Tibial nerve (tissue), 3 donors: ENCODE measurements at regions not wholly inside any gene's neighbourhood (a gene's known extent, or its start where the extent isn't known, plus 50 kb on each side); places are given as distances from the start of the nearest gene placed in this dataset.

Source experiments
- CTCF ChIP-seq, 5 experiments: fragments of 200-600 bp in 3 of 5; fragments of 450-650 bp in 2 of 5; sonication (generic) in 3 of 5; IDR thresholded peaks; one replicate each; pipeline ENCODE4 v1.5.1; 2016 to 2019; ENCODE audit warnings: antibody characterized with exemption in 5 of 5, mild to moderate bottlenecking in 3 of 5, moderate library complexity in 2 of 5
- POLR2A ChIP-seq, 2 donors: fragments of 450-650 bp; IDR thresholded peaks; one replicate each; pipeline ENCODE4 v1.6.1; 2017; ENCODE audit warnings: antibody characterized with exemption in 2 of 2, mild to moderate bottlenecking in 2 of 2, moderate library complexity in 2 of 2

- TF ChIP-seq CTCF (IDR thresholded peaks at IDR 0.05) (no peak), POLR2A (IDR thresholded peaks at IDR 0.05) (no peak)
Observed at GRCh38 chr6:81371930-81372329, 380.6 kb downstream of the TENT5A start.
